HG03066 (cell line): ENCODE measurements at regions not wholly inside any gene's neighbourhood (a gene's known extent, or its start where the extent isn't known, plus 50 kb on each side); places are given as distances from the start of the nearest gene placed in this dataset.

Source experiments
- ATAC-seq: cut with Tn5 transposase; IDR thresholded peaks from one replicate; pipeline ENCODE4 v1.9.1; 2021; ENCODE audit warnings: low read depth; ENCODE audit not compliant: unreplicated experiment

DNA sequence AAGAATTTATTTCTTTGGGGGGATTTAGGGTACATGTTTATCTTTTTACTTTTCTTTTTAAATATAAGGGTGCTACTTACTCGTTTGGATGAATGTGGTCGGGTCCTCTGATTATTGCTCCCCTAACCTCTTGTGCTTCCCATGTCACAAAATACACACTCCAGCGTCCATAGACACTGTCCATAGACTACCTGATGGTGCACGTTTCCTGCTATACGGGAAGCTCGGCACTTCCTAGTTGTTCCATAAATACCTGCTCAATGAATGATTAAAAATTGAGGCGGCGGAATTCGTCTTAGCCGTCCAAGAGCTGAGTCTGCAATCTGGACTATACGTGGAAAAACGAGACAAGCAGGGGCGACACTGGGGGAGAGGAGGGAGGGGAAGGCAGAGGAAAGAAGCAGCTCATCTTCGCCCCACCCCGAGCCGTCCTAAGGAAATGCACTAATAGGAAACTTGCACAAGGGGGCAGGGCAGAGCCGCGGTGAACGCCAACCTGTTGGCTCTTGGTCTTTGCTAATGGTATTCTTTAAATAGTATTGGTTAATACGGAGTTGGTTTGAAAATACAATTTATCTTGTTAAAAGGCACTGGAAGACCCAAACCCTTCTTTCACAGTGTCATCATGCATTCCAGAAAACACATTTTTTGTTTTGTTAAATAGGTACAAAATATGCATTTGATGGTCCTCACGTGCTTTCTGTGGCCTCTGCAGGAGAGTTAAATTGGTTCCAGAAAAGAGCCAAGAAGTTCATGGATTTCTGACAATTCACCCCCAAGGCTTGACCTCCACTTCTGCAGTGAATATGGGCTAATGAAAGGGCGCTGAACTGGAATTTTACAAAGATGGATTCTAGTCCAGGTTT lies 73.0 kb upstream of the KCTD1 start:
- ATAC-seq = no peak

DNA sequence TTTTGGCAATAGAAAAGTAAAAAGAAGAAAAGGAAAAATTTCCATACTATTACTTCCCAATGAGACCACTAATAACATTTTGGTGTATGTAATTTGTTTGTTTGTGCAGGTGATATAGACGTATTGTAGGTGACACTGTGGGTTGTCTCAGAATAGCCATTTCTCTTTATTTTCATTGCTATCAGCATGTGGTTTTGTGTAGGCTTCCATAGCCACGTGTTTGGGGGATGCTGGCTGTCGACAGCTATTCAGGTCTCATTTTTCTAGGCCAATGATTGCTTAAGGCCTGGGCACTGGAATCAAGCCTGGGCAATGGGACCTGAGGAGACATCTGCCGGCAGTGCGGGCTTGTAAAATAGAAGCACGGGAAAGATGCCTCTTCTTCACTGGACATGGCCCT lies 71.0 kb upstream of the KCTD1 start:
- no peak for ATAC-seq

DNA sequence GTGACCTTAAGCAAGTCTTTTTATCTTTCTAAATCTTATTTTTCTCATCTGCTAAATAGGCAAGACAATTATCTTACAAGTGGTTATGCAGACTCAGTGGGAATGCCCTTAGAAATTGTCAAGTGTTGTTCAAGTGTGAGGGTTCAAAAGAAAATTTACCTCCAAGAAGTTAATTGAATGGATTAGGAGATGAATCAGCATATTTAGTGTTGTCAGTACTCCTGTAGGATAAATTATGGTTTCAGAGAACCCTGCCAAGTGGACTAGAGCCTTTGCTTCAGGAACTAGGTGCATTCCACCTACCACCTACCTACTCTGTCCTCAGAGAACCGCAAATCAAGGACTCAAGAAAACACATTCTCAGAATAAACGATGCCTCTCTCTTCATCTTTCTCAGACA lies 69.8 kb upstream of the KCTD1 start:
- ATAC-seq = no peak

DNA sequence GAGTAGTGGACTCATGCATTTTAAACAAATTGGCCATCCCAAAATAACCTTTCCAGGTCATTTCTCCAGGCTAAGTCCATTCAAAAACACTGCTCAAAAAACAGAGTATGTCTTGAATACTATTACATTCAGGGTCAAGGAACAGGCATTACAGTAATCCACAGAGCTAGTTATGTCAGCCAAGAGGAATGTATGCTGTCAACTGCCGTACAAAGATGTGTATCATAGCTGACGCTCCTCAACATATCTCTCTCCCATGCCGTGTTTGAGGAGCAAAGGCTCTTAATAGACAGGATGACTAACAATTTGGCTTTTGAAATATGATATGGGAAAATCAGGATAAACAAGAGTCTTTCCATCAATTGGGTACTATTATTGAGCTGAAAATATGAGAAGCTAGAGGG lies 68.8 kb upstream of the KCTD1 start:
- no peak for ATAC-seq

DNA sequence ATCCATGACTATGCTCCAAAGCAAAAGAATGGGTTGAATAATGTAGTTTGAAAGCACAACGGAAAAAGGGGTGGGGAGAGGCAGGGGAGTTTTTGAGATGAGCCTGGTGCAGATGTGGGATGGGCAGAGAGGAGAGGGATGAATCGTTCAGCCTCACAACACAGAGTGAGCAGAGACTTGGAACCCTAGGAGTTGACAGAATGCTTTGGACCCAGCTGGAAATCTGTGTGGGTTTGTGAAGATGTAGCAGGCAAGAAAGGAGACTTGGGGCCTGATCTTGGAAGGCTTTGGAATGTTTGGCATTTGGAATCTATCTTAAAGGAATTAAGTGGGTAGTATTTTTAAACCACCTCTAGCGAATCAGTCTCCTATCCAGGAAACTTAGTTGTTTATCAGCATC lies 66.0 kb upstream of the KCTD1 start:
- no peak for ATAC-seq
